Neural cell (in vitro differentiated cells): ENCODE measurements at regions not wholly inside any gene's neighbourhood (a gene's known extent, or its start where the extent isn't known, plus 50 kb on each side); places are given as distances from the start of the nearest gene placed in this dataset.

Source experiments
- H2AFZ ChIP-seq: fragments of 200-600, 300-800 bp; sonication (generic), shearing (Covaris generic); 2 replicates; pipeline ENCODE4 v1.6.0; 2014; ENCODE audit warnings: low read depth, mild to moderate bottlenecking, antibody characterized with exemption, low read length, moderate library complexity
- H3F3A ChIP-seq: fragments of 200-600 bp; shearing (Covaris generic); 2 replicates; pipeline ENCODE4 v1.6.1; 2016; ENCODE audit warnings: mild to moderate bottlenecking, moderate library complexity, mixed read lengths, antibody characterized with exemption, low read length; ENCODE audit not compliant: insufficient read depth, poor library complexity, severe bottlenecking
- H3K27ac ChIP-seq: fragments of 200-600, 300-800 bp; sonication (generic), shearing (Covaris generic); 2 replicates; pipeline ENCODE4 v1.5.1; 2014; ENCODE audit warnings: mild to moderate bottlenecking, low read length, moderate library complexity
- H3K27me3 ChIP-seq: fragments of 300-800, 200-600 bp; sonication (generic), shearing (Covaris generic); 2 replicates; pipeline ENCODE4 v1.6.0; 2014; ENCODE audit warnings: mild to moderate bottlenecking, low read depth, low read length, moderate library complexity; ENCODE audit not compliant: insufficient read depth
- H3K36me3 ChIP-seq: fragments of 300-800, 200-600 bp; sonication (generic), shearing (Covaris generic); 2 replicates; pipeline ENCODE4 v1.5.1; 2014; ENCODE audit warnings: mild to moderate bottlenecking, antibody characterized with exemption, low read length, moderate library complexity; ENCODE audit not compliant: insufficient read depth
- H3K4me2 ChIP-seq: fragments of 300-800, 200-600 bp; sonication (generic), shearing (Covaris generic); 2 replicates; pipeline ENCODE4 v1.6.0; 2014; ENCODE audit warnings: mild to moderate bottlenecking, low read length
- H3K4me3 ChIP-seq: fragments of 300-800, 200-600 bp; sonication (generic), shearing (Covaris generic); 2 replicates; pipeline ENCODE4 v1.5.1; 2014; ENCODE audit warnings: mild to moderate bottlenecking, low read length, moderate library complexity
- H3K79me2 ChIP-seq: fragments of 200-600 bp; shearing (Covaris generic); replicated peaks from 2 replicates; pipeline ENCODE4 v1.6.0; 2014; ENCODE audit warnings: mild to moderate bottlenecking, low read length, moderate library complexity; ENCODE audit not compliant: insufficient read depth
- H3K9ac ChIP-seq: fragments of 300-800, 200-600 bp; sonication (generic), shearing (Covaris generic); 2 replicates; pipeline ENCODE4 v1.6.1; 2016; ENCODE audit warnings: mild to moderate bottlenecking, low read length, mixed read lengths
- H3K9me2 ChIP-seq: fragments of 200-600 bp; shearing (Covaris generic); 2 replicates; pipeline ENCODE4 v1.6.1; 2016; ENCODE audit warnings: mild to moderate bottlenecking, low read length, mixed read lengths; ENCODE audit not compliant: insufficient read depth
- H3K9me3 ChIP-seq: fragments of 200-600, 300-800 bp; sonication (generic), shearing (Covaris generic); 2 replicates; pipeline ENCODE4 v1.6.1; 2016; ENCODE audit warnings: mild to moderate bottlenecking, mixed run types, low read length, moderate library complexity, mixed read lengths
- H4K20me1 ChIP-seq: fragments of 200-600 bp; shearing (Covaris generic); 2 replicates; pipeline ENCODE4 v1.6.1; 2016; ENCODE audit warnings: mild to moderate bottlenecking, mixed run types; ENCODE audit not compliant: insufficient read depth
- CTCF ChIP-seq: fragments of 450-650 bp; IDR thresholded peaks from 2 replicates; pipeline ENCODE4 v1.5.1; 2014; ENCODE audit warnings: antibody characterized with exemption, mild to moderate bottlenecking, moderate library complexity; ENCODE audit not compliant: poor library complexity, severe bottlenecking
- EP300 ChIP-seq: fragments of 450-650 bp; conservative IDR thresholded peaks from 2 replicates; pipeline ENCODE4 v1.6.1; 2014; ENCODE audit warnings: antibody characterized with exemption, mild to moderate bottlenecking, moderate library complexity; ENCODE audit not compliant: poor library complexity, severe bottlenecking
- EZH2 ChIP-seq: fragments of 200-600, 300-800 bp; shearing (Covaris generic), sonication (generic); IDR thresholded peaks from 2 replicates; pipeline ENCODE4 v1.6.1; 2014; ENCODE audit warnings: antibody characterized with exemption, low read length, borderline replicate concordance, mild to moderate bottlenecking; ENCODE audit not compliant: insufficient read depth, poor library complexity, severe bottlenecking
- MXI1 ChIP-seq: fragments of 450-650 bp; conservative IDR thresholded peaks from 2 replicates; pipeline ENCODE4 v1.6.1; 2014; ENCODE audit warnings: antibody characterized with exemption, mild to moderate bottlenecking; ENCODE audit not compliant: poor library complexity, severe bottlenecking
- POLR2AphosphoS5 ChIP-seq: IDR thresholded peaks from 2 replicates; pipeline ENCODE4 v1.6.1; 2012
- RAD21 ChIP-seq: fragments of 450-650 bp; conservative IDR thresholded peaks from 2 replicates; pipeline ENCODE4 v1.6.1; 2014; ENCODE audit warnings: antibody characterized with exemption, mild to moderate bottlenecking, moderate library complexity
- SMC3 ChIP-seq: fragments of 450-650 bp; conservative IDR thresholded peaks from 2 replicates; pipeline ENCODE4 v1.6.1; 2014; ENCODE audit warnings: antibody characterized with exemption, mild to moderate bottlenecking, moderate library complexity; ENCODE audit not compliant: poor library complexity
- TAF1 ChIP-seq: IDR thresholded peaks from 2 replicates; pipeline ENCODE4 v1.6.1; 2012; ENCODE audit warnings: low read depth
- TF ChIP-seq, protein P1 (sequence below): IDR thresholded peaks from 2 replicates; pipeline ENCODE4 v1.6.1; 2012; ENCODE audit warnings: borderline replicate concordance

GRCh38 chr13:99663185-99663825 lies 162.0 kb downstream of the TM9SF2 start:
- no peaks in the 10 kb centered on the region for H3K79me2 ChIP-seq
- H3K9me3 ChIP-seq, result no peaks in the 10 kb centered on the region
- no peak for TF ChIP-seq RAD21
- no peak for TF ChIP-seq TAF1
- no peak for TF ChIP-seq EP300
- TF ChIP-seq EZH2, result no peak
- TF ChIP-seq, protein P1, sequence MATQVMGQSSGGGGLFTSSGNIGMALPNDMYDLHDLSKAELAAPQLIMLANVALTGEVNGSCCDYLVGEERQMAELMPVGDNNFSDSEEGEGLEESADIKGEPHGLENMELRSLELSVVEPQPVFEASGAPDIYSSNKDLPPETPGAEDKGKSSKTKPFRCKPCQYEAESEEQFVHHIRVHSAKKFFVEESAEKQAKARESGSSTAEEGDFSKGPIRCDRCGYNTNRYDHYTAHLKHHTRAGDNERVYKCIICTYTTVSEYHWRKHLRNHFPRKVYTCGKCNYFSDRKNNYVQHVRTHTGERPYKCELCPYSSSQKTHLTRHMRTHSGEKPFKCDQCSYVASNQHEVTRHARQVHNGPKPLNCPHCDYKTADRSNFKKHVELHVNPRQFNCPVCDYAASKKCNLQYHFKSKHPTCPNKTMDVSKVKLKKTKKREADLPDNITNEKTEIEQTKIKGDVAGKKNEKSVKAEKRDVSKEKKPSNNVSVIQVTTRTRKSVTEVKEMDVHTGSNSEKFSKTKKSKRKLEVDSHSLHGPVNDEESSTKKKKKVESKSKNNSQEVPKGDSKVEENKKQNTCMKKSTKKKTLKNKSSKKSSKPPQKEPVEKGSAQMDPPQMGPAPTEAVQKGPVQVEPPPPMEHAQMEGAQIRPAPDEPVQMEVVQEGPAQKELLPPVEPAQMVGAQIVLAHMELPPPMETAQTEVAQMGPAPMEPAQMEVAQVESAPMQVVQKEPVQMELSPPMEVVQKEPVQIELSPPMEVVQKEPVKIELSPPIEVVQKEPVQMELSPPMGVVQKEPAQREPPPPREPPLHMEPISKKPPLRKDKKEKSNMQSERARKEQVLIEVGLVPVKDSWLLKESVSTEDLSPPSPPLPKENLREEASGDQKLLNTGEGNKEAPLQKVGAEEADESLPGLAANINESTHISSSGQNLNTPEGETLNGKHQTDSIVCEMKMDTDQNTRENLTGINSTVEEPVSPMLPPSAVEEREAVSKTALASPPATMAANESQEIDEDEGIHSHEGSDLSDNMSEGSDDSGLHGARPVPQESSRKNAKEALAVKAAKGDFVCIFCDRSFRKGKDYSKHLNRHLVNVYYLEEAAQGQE, result no peak
- no peak for TF ChIP-seq POLR2AphosphoS5
- TF ChIP-seq CTCF, result no peak
- TF ChIP-seq MXI1, result no peak
- H3K27ac ChIP-seq, result no peak overlapping the region
- H3K27me3 ChIP-seq, result peaks cover 3% of the 10 kb centered on the region
- H3K4me3 ChIP-seq, result no peak overlapping the region
- H3K9ac ChIP-seq, result no peak overlapping the region
- H3K4me2 ChIP-seq, result no peak overlapping the region
- no peak overlapping the region for H2AFZ ChIP-seq
- no peaks in the 10 kb centered on the region for H3K9me2 ChIP-seq
- H4K20me1 ChIP-seq, result no peaks in the 10 kb centered on the region
- H3F3A ChIP-seq, result peaks cover 3% of the 10 kb centered on the region
- H3K36me3 ChIP-seq, result no peaks in the 10 kb centered on the region

DNA sequence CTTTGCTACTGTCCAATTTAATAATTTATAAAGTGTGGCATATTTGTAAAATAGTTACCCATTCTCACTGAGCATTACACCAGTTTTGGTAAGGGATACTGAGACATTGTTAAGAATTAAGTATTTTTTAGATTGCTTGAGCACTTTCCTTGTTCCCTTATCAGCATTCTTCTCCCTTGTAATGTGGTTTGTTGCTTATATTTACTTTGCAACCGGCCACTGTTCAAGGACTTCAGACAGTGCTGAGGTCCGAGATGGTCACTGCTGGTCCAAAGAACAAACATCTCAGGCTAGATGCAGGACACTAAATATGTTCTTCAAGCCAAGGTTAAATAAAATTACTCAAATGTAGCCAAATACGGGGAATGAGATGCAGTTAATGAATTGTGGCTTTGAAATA lies 161.4 kb downstream of the TM9SF2 start:
- Histone ChIP-seq H3K9me3 (no peaks in the 10 kb centered on the region), H3K9ac (no peak overlapping the region), H3K4me3 (no peak overlapping the region), H3K79me2 (no peaks in the 10 kb centered on the region), H3K27me3 (peaks cover 7% of the 10 kb centered on the region), H3K9me2 (no peaks in the 10 kb centered on the region), H3K4me2 (no peak overlapping the region), H4K20me1 (no peaks in the 10 kb centered on the region), H2AFZ (no peak overlapping the region), H3F3A (peaks cover 3% of the 10 kb centered on the region), H3K36me3 (no peaks in the 10 kb centered on the region), H3K27ac (no peak overlapping the region)
- TF ChIP-seq SMC3, result no peak
- no peak for TF ChIP-seq RAD21
- TF ChIP-seq TAF1, result no peak
- no peak for TF ChIP-seq EZH2
- TF ChIP-seq, protein P1, result no peak
- no peak for TF ChIP-seq MXI1
- TF ChIP-seq EP300, result no peak
- no peak for TF ChIP-seq POLR2AphosphoS5
- no peak for TF ChIP-seq CTCF
